ENCODE measurements at regions not wholly inside any gene's neighbourhood (a gene's known extent, or its start where the extent isn't known, plus 50 kb on each side); places are given as distances from the start of the nearest gene placed in this dataset.

- ChIA-PET CTCF (no interaction called here), POLR2A (ENCODE audit: unreplicated experiment) (no interaction called here)
- intact Hi-C loops (cut with micrococcal nuclease): no loop called here
- Histone ChIP-seq H3K36me3 (ENCODE audit: low read depth, low read length) (no peaks in the 10 kb centered on the region), H3K9me3 (ENCODE audit: low read length) (no peaks in the 10 kb centered on the region), H2AFZ (ENCODE audit: low read length) (no peak overlapping the region), H3K9ac (ENCODE audit: low read length) (no peak overlapping the region), H3K4me1 (ENCODE audit: insufficient read depth, low read length) (no peaks in the 10 kb centered on the region), H3F3A (ENCODE audit: low read length, unreplicated experiment) (no peaks in the 10 kb centered on the region), H3K4me2 (ENCODE audit: low read length) (no peak overlapping the region), H3K27me3 (ENCODE audit: low read length) (no peaks in the 10 kb centered on the region), H4K20me1 (ENCODE audit: low read length) (no peaks in the 10 kb centered on the region), H3K4me3 (ENCODE audit: low read length) (no peak overlapping the region), H3K27ac (ENCODE audit: low read length) (no peak overlapping the region), H3K9me2 (replicated peaks; ENCODE audit: low read length) (no peaks in the 10 kb centered on the region), H3K79me2 (ENCODE audit: low read length) (no peaks in the 10 kb centered on the region)
- no peak for TF ChIP-seq EZH2 (IDR thresholded peaks at IDR 0.05; ENCODE audit: low read length, unreplicated experiment)
- TF ChIP-seq, protein P1, sequence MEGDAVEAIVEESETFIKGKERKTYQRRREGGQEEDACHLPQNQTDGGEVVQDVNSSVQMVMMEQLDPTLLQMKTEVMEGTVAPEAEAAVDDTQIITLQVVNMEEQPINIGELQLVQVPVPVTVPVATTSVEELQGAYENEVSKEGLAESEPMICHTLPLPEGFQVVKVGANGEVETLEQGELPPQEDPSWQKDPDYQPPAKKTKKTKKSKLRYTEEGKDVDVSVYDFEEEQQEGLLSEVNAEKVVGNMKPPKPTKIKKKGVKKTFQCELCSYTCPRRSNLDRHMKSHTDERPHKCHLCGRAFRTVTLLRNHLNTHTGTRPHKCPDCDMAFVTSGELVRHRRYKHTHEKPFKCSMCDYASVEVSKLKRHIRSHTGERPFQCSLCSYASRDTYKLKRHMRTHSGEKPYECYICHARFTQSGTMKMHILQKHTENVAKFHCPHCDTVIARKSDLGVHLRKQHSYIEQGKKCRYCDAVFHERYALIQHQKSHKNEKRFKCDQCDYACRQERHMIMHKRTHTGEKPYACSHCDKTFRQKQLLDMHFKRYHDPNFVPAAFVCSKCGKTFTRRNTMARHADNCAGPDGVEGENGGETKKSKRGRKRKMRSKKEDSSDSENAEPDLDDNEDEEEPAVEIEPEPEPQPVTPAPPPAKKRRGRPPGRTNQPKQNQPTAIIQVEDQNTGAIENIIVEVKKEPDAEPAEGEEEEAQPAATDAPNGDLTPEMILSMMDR (conservative IDR thresholded peaks at IDR 0.05; ENCODE audit: low read depth, low read length): no peak
- TF ChIP-seq EZH2phosphoT487 (IDR thresholded peaks at IDR 0.05; ENCODE audit: borderline replicate concordance, low read length): no peak
- BruUV-seq (replicated peaks): no TSS peak
- ATAC-seq (no peak), DNase-seq (no peak)
Measured at GRCh38 chr1:87826681-87827251, 498.1 kb downstream of the LMO4 start.

DNA sequence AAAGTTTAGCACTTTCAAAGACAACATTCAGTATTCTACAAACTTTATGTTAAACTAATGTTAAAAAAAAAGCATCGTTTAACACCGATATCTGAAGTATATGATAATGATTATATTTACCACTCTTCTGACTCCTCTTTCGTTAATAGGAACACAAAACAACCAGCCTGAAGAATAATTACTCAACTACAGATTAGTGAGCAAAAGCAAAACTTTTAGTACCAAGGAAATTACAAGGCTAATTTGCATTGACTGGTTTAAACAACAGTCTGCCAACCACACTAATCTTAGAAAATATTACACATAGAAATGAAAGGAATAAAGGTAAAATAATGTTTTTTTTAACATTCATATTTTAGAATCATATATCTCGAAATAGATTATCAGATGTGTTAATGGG lies 500.7 kb downstream of the LMO4 start:
- H3K4me2 ChIP-seq (ENCODE audit: low read length): no peak overlapping the region
- no peaks in the 10 kb centered on the region for H4K20me1 ChIP-seq (ENCODE audit: low read length)
- no peaks in the 10 kb centered on the region for H3K4me1 ChIP-seq (ENCODE audit: insufficient read depth, low read length)
- no peak overlapping the region for H3K4me3 ChIP-seq (ENCODE audit: low read length)
- no peak for DNase-seq
- CTCF ChIA-PET: no interaction called here
- H3K27me3 ChIP-seq (ENCODE audit: low read length): no peaks in the 10 kb centered on the region
- H2AFZ ChIP-seq (ENCODE audit: low read length): no peak overlapping the region
- H3F3A ChIP-seq (ENCODE audit: low read length, unreplicated experiment): no peaks in the 10 kb centered on the region
- no peaks in the 10 kb centered on the region for H3K9me3 ChIP-seq (ENCODE audit: low read length)
- no peak overlapping the region for H3K27ac ChIP-seq (ENCODE audit: low read length)
- intact Hi-C loops (cut with micrococcal nuclease): no loop called here
- POLR2A ChIA-PET (ENCODE audit: unreplicated experiment): no interaction called here
- H3K36me3 ChIP-seq (ENCODE audit: low read depth, low read length): no peaks in the 10 kb centered on the region
- no TSS peak for BruUV-seq (replicated peaks)
- TF ChIP-seq EZH2phosphoT487 (IDR thresholded peaks at IDR 0.05; ENCODE audit: borderline replicate concordance, low read length) (no peak), EZH2 (IDR thresholded peaks at IDR 0.05; ENCODE audit: low read length, unreplicated experiment) (no peak)
- TF ChIP-seq, protein P1 (conservative IDR thresholded peaks at IDR 0.05; ENCODE audit: low read depth, low read length): no peak
- H3K9me2 ChIP-seq (replicated peaks; ENCODE audit: low read length): no peaks in the 10 kb centered on the region
- no peak for ATAC-seq
- no peak overlapping the region for H3K9ac ChIP-seq (ENCODE audit: low read length)
- H3K79me2 ChIP-seq (ENCODE audit: low read length): no peaks in the 10 kb centered on the region

- Histone ChIP-seq H3F3A (ENCODE audit: low read length, unreplicated experiment) (no peaks in the 10 kb centered on the region), H3K9ac (ENCODE audit: low read length) (no peak overlapping the region), H3K79me2 (ENCODE audit: low read length) (no peaks in the 10 kb centered on the region), H2AFZ (ENCODE audit: low read length) (no peak overlapping the region), H3K27ac (ENCODE audit: low read length) (no peak overlapping the region), H4K20me1 (ENCODE audit: low read length) (no peaks in the 10 kb centered on the region), H3K9me2 (replicated peaks; ENCODE audit: low read length) (no peaks in the 10 kb centered on the region), H3K9me3 (ENCODE audit: low read length) (no peaks in the 10 kb centered on the region), H3K4me1 (ENCODE audit: insufficient read depth, low read length) (no peaks in the 10 kb centered on the region), H3K4me3 (ENCODE audit: low read length) (no peak overlapping the region), H3K27me3 (ENCODE audit: low read length) (no peaks in the 10 kb centered on the region), H3K36me3 (ENCODE audit: low read depth, low read length) (no peaks in the 10 kb centered on the region), H3K4me2 (ENCODE audit: low read length) (no peak overlapping the region)
- no peak for DNase-seq
- TF ChIP-seq, protein P1 (conservative IDR thresholded peaks at IDR 0.05; ENCODE audit: low read depth, low read length): no peak
- TF ChIP-seq EZH2phosphoT487 (IDR thresholded peaks at IDR 0.05; ENCODE audit: borderline replicate concordance, low read length) (no peak), EZH2 (IDR thresholded peaks at IDR 0.05; ENCODE audit: low read length, unreplicated experiment) (no peak)
- intact Hi-C loops (cut with micrococcal nuclease): no loop called here
- no TSS peak for BruUV-seq (replicated peaks)
- ChIA-PET CTCF (no interaction called here), POLR2A (ENCODE audit: unreplicated experiment) (no interaction called here)
- no peak for ATAC-seq
Measured at GRCh38 chr1:87830432-87830978, 501.8 kb downstream of the LMO4 start.

Measured in PC-3 (cell line).